ENCODE measurements at regions not wholly inside any gene's neighbourhood (a gene's known extent, or its start where the extent isn't known, plus 50 kb on each side); places are given as distances from the start of the nearest gene placed in this dataset.
"Not testable (repeated sequence)": the region's sequence is repeated elsewhere in the genome, so short reads cannot be mapped to it uniquely, and the experiment has no call there.

DNA sequence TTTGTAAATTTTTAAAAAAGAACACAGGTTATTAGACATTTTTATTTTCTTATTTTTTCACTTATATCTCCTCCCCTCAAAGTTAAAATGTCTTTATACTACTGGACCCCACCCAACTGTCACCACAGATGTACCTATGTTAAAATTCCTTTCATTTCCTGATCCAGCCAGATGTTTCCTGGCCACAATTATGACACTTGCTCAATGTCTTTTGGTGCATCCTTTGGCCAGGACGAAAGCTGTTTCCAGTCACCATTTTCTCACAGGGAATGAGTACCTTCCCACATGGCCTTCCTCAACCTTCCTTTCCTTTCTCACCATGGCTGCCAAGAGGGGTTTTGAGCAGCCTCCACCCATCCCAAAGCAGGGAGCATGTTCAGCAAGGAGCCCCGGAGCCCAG is 365.7 kb upstream of the MAF start:
- DNase-seq, result no peak

DNA sequence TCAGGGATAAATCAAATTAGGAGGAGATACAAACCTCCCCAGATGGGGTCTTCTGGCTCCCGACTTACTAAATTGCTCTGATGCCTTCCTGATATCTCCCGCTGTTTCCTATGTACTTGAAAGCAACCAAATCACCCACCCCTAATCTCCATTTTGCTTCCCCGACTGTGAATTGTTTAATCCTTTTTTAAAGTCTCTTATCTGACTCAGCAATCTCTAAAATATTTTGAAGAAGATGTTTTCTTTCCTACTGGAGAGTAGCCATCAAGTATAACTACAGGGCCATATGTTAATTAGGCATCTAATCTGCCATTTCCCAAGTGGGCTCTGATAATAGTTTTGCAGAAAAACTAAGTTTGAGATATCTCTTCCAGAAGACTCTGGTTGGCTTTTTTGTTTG is 365.2 kb upstream of the MAF start:
- DNase-seq, result no peak

- no peak for DNase-seq
Measured at GRCh38 chr16:79964104-79964503, 363.6 kb upstream of the MAF start.

GRCh38 chr16:79962962-79963361 is 362.4 kb upstream of the MAF start:
- no peak for DNase-seq

- no peak for DNase-seq
Measured at GRCh38 chr16:79959226-79959625, 358.7 kb upstream of the MAF start.

GRCh38 chr16:79954921-79955705 is 354.6 kb upstream of the MAF start:
- DNase-seq, result no peak

DNA sequence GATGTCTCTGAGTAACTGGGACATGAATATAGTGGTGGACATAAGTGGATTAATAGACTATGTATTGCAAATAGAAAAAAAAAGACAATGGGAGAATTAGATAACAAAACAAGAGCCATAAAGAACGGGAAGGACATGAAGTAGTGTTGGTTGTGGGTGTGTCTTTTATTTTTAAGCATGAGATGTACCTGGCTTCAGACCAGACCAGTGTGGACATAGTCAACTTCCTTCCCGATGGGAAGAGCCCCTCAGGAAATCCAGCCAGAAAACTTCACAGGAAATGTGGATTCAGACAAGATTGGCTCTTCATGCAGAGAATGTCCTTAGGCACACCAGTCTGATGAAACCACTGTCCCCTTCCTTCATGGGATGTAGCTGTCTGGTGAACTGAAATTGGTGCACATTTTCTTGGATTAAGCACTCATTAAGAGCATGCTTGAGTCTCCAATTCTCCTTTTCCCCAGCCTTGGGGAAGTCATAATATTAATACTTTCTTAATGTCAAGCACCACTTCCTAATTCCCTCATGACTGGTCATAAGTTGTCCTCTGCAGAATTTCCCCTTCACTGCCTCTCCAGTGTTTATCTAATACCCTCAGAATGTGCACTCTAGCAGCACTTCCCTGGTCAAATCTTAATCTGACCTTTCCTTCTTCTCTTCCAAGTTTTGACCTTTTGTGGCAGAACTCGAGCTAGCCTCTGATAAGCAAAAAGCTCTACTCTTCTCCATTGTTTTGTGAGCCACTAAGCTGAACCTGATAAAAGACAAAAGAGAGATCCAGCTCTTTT is 350.6 kb upstream of the MAF start:
- DNase-seq, result peak; percentile 36

DNA sequence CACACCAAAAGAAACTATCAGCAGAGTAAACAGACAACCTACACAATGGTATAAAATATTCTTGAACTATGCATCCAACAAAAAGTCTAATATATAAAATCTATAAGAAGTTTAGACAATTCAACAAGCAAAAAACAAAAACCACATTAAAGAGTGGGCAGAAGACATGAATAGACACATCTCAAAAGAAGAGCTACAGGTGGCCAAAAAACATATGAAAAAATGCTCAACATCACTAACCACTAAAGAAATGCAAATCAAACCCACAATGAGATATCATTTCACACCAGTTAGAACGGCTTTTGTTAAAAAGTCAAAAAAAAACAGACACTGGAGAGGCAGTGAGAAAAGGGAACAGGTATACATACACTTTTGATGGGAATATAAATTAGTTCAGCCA is 348.9 kb upstream of the MAF start:
- DNase-seq, result no peak

- no peak for DNase-seq
Measured at GRCh38 chr16:79947771-79948170, 347.2 kb upstream of the MAF start.

DNA sequence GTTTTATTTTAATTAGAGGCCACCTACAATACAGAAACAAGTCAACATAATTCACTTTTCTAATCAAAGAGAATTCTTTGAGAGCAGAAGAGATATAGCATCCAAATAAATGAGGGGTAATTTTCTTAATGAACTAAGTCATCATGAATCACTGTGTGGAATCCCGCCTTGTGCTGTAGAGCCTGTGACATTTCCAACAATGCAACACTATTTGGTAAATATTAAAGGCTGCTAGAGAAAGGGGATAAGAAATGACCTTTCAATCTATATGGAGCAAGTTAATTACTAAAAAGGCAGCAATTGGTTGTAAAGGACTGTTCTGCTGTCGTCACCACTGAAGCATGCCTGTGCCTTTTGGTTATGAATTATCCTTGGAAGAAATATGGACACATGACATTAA is 345.7 kb upstream of the MAF start:
- DNase-seq, result no peak

GRCh38 chr16:79943736-79944135 is 343.2 kb upstream of the MAF start:
- DNase-seq, result no peak

DNA sequence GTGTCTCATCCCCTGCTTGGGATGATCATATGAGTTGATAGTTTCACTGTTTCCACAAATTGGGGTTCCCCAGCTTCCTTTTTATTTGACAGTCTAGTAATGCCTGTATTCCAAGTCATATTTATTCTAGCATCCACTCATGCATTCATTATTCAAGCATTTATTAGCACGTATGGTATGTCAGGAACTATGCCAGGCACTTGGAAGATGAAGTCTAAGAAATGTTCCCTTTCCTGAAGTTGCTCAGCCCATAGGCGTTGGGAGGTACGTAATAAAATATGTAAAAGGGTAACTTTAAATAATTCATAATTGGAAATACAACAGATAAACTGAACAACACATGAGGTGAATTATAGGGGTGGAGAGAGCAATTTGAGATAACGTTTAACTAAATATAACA is 338.0 kb upstream of the MAF start:
- DNase-seq, result no peak

- DNase-seq, result not testable (repeated sequence)
Measured at GRCh38 chr16:79937671-79938070, 337.1 kb upstream of the MAF start.

DNA sequence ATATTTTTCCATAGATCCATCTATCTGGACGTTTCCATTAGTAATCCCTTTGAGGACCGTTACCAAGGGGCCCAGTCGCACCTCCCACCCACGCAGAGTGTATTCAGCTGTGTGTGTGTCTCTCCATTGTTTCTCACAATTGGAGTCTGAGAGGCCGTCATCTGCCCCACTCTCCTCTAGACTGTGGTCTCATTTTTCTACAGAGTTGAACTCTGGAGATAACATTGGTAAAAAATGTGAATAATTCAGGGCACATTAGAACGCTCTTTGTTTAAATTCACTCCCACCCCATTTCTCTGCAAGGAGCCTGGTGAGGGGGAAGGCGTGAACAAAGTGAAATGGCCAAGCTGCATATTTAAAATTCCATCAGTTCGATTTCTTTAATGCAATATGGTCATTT is 333.1 kb upstream of the MAF start:
- no peak for DNase-seq

- no peak for DNase-seq
Measured at GRCh38 chr16:79932572-79932971, 332.0 kb upstream of the MAF start.

GRCh38 chr16:79931721-79932120 is 331.2 kb upstream of the MAF start:
- DNase-seq, result no peak

DNA sequence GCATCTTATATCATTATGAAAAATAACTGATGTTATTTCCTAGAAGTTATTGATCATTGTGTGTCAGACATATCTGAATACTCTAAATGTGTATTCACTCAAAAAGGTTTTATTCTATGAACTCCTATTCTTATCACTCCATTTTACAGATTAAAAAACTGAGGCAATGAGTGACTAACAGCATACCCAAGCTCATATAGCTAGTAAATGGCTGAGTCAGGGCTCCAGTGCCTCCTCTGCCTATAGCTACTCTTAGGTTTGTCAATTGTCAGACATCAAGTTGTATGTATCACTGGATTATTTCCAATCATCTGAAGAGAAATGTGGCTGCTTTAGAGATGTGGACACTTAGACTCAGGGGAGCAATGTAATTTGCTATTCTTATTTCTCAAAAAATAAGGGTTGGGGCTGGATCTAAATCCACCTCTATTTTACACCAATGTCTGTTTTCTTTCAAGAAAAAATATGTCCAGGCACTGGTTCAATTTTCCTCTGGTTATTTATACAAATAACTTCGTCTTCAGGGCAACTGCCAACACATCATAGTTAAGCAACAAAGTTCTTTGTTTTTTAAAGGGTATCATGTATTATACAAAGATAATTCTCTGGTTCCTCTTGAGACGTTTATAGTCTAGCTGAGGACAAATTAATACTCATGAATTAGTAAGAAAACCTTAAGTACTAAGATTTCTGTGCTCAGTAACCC is 328.9 kb upstream of the MAF start:
- no peak for DNase-seq

DNA sequence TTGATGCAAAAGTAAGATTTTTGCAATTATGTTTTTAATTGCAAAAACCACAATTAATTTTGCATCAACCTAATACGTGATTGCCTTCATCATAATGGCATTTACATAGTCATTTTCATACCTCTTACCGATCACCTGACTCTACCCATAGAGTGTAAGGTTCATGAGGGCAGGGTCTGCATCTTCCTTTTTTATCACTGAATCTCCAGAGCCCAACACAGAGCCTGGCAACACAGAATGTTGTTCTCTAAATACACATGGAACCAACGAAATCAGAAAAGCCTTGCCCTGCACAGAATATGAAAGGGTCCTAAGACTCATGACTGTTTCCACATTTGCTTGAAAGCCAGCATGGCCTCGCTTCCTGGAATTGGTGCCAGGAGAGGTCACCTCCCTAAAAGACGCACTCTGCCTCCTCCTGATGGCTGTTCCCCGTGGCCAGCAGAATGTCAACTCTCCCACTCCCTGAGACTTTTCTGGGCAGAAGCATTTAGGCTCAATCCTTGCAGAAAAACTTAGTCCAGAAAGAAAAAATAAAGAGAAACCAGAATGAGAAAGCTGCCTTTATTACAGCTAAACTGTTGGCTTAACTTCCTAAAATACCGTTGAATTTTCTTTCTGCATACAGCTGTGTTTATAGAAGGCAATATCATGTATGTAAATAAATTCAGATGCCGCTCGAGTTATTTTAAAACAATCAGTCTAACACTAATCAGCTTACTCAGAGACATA is 327.8 kb upstream of the MAF start:
- no peak for DNase-seq

- no peak for DNase-seq
Measured at GRCh38 chr16:79926451-79927205, 326.1 kb upstream of the MAF start.

GRCh38 chr16:79923431-79923830 is 322.9 kb upstream of the MAF start:
- no peak for DNase-seq

- DNase-seq, result no peak
Measured at GRCh38 chr16:79920685-79921084, 320.1 kb upstream of the MAF start.

DNA sequence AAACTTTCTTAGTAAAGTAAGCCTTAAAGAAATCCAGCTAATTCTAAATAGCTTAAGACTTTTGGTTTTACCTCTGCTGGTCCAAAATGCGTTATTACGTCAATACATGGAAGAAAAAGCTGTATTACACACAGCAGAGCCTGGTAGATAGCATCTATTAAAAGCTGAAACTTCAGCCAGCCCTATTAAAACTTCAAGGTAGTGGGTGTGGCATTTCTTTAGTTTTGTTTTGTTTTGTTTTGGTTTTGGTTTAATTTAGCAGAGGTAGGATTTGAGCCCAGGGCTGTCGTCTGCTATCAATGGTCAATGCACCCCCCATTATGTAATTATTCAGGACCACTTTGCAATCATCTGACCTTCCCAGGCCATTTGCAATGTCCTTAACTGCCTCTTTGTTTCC is 318.4 kb upstream of the MAF start:
- DNase-seq, result no peak
